ENCODE measurements at regions not wholly inside any gene's neighbourhood (a gene's known extent, or its start where the extent isn't known, plus 50 kb on each side); places are given as distances from the start of the nearest gene placed in this dataset.
A peak's percentile ranks its signal among the peaks of the same experiment; 100 is the strongest.

- no peaks in the 10 kb centered on the region for H3K36me3 Mint-ChIP-seq (ENCODE audit: low read depth)
- H3K9ac ChIP-seq (ENCODE audit: extremely low read depth, low read length, poor library complexity, severe bottlenecking), result no peak overlapping the region
- peaks cover 47% of the 10 kb centered on the region for H3K4me1 Mint-ChIP-seq
- no peak overlapping the region for H3K4me3 Mint-ChIP-seq
- peaks cover 12% of the 10 kb centered on the region for H3K27me3 ChIP-seq (ENCODE audit: control insufficient read depth, insufficient read depth, low read length, poor library complexity, severe bottlenecking)
- H3K27ac Mint-ChIP-seq, result no peak overlapping the region
- H3K27me3 Mint-ChIP-seq (ENCODE audit: insufficient read depth), result peaks cover 43% of the 10 kb centered on the region
- H3K36me3 ChIP-seq (ENCODE audit: control insufficient read depth, insufficient read depth, low read length), result no peaks in the 10 kb centered on the region
- no peak for TF ChIP-seq CTCF (conservative IDR thresholded peaks at IDR 0.05)
- H3K4me1 ChIP-seq (ENCODE audit: control insufficient read depth, insufficient read depth, low read length), result peaks cover 26% of the 10 kb centered on the region
- no peak overlapping the region for H3K4me3 ChIP-seq (ENCODE audit: low read length)
- no peak overlapping the region for H3K27ac ChIP-seq (ENCODE audit: low read depth, low read length)
- no peaks in the 10 kb centered on the region for H3K9me3 ChIP-seq (ENCODE audit: control insufficient read depth, low read length)
- DNase-seq, result no peak
- H3K9me3 Mint-ChIP-seq, result no peaks in the 10 kb centered on the region
Observed at GRCh38 chr18:26778054-26778393, 87.5 kb downstream of the AQP4 start.

- Mint-ChIP-seq H3K4me1 (peaks cover 46% of the 10 kb centered on the region), H3K36me3 (ENCODE audit: low read depth) (no peaks in the 10 kb centered on the region), H3K4me3 (no peak overlapping the region), H3K9me3 (no peaks in the 10 kb centered on the region), H3K27me3 (ENCODE audit: insufficient read depth) (peaks cover 47% of the 10 kb centered on the region), H3K27ac (no peak overlapping the region)
- H3K9me3 ChIP-seq (ENCODE audit: control insufficient read depth, low read length), result no peaks in the 10 kb centered on the region
- peaks cover 12% of the 10 kb centered on the region for H3K27me3 ChIP-seq (ENCODE audit: control insufficient read depth, insufficient read depth, low read length, poor library complexity, severe bottlenecking)
- no peak for TF ChIP-seq CTCF (conservative IDR thresholded peaks at IDR 0.05)
- DNase-seq, result peak; percentile 77
- H3K36me3 ChIP-seq (ENCODE audit: control insufficient read depth, insufficient read depth, low read length), result no peaks in the 10 kb centered on the region
- no peak overlapping the region for H3K4me3 ChIP-seq (ENCODE audit: low read length)
- H3K9ac ChIP-seq (ENCODE audit: extremely low read depth, low read length, poor library complexity, severe bottlenecking), result no peak overlapping the region
- 56 to 70% methylated on average over 3 to 7 of the region's 7 CpGs for WGBS, 2 experiments (ENCODE audit: insufficient coverage in 1 of 2, insufficient read length in 1 of 2)
- peaks cover 26% of the 10 kb centered on the region for H3K4me1 ChIP-seq (ENCODE audit: control insufficient read depth, insufficient read depth, low read length)
- H3K27ac ChIP-seq (ENCODE audit: low read depth, low read length), result no peak overlapping the region
Observed at GRCh38 chr18:26777351-26778053, 88.0 kb downstream of the AQP4 start.

GRCh38 chr18:26772691-26773090 lies 92.8 kb downstream of the AQP4 start:
- H3K27ac ChIP-seq (ENCODE audit: low read depth, low read length), result no peak overlapping the region
- H3K4me3 ChIP-seq (ENCODE audit: low read length), result no peak overlapping the region
- peaks cover 20% of the 10 kb centered on the region for H3K4me1 Mint-ChIP-seq
- H3K9ac ChIP-seq (ENCODE audit: extremely low read depth, low read length, poor library complexity, severe bottlenecking), result no peak overlapping the region
- peaks cover 55% of the 10 kb centered on the region for H3K27me3 Mint-ChIP-seq (ENCODE audit: insufficient read depth)
- no peaks in the 10 kb centered on the region for H3K36me3 ChIP-seq (ENCODE audit: control insufficient read depth, insufficient read depth, low read length)
- H3K9me3 ChIP-seq (ENCODE audit: control insufficient read depth, low read length), result no peaks in the 10 kb centered on the region
- H3K36me3 Mint-ChIP-seq (ENCODE audit: low read depth), result no peaks in the 10 kb centered on the region
- no peak for TF ChIP-seq CTCF (conservative IDR thresholded peaks at IDR 0.05)
- H3K27ac Mint-ChIP-seq, result no peak overlapping the region
- WGBS, 2 experiments (ENCODE audit: insufficient coverage in 1 of 2, insufficient read length in 1 of 2), result 95 to 100% methylated on average over 1 to 2 of the region's 2 CpGs
- H3K9me3 Mint-ChIP-seq, result no peaks in the 10 kb centered on the region
- peaks cover 10% of the 10 kb centered on the region for H3K4me1 ChIP-seq (ENCODE audit: control insufficient read depth, insufficient read depth, low read length)
- no peak for DNase-seq
- H3K27me3 ChIP-seq (ENCODE audit: control insufficient read depth, insufficient read depth, low read length, poor library complexity, severe bottlenecking), result peaks cover 20% of the 10 kb centered on the region
- H3K4me3 Mint-ChIP-seq, result no peak overlapping the region
